ENCODE measurements at regions not wholly inside any gene's neighbourhood (a gene's known extent, or its start where the extent isn't known, plus 50 kb on each side); places are given as distances from the start of the nearest gene placed in this dataset.
"Not testable (repeated sequence)": the region's sequence is repeated elsewhere in the genome, so short reads cannot be mapped to it uniquely, and the experiment has no call there.

- peak overlapping the region in 1 of 11 experiments; percentile 50; a peak in 1 of 22 replicates for H3K9ac ChIP-seq
- peak overlapping the region in 7 of 11 experiments; percentile 33 to 67 (median 53); a peak in 11 of 22 replicates for H3K27ac ChIP-seq
- H3K27me3 ChIP-seq; H3K36me3 ChIP-seq; H3K4me3 ChIP-seq; H3K9me3 ChIP-seq (replicated peaks in 1 of 11); H4K20me1 ChIP-seq: not testable (repeated sequence)
- H3K4me2 ChIP-seq, result peak overlapping the region in 6 of 11 experiments; percentile 32 to 55 (median 36); a peak in 8 of 22 replicates
- peaks cover 0 to 12% (median 6%) of the 10 kb centered on the region in 10 experiments; a peak in 11 of 20 replicates for H3K4me1 ChIP-seq
Measured at GRCh38 chr1:206326159-206326939, 123.0 kb downstream of the SRGAP2 start.

GRCh38 chr1:206331597-206331996 is 128.3 kb downstream of the SRGAP2 start:
- not testable (repeated sequence) for H3K36me3 ChIP-seq; H3K4me2 ChIP-seq; H3K9me3 ChIP-seq (replicated peaks in 1 of 11); H3K9ac ChIP-seq; H4K20me1 ChIP-seq; H3K27me3 ChIP-seq; H3K27ac ChIP-seq; H3K4me3 ChIP-seq
- peaks cover 0 to 10% (median 6%) of the 10 kb centered on the region in 10 experiments; a peak in 14 of 20 replicates for H3K4me1 ChIP-seq

GRCh38 chr1:206333316-206333715 is 130.0 kb downstream of the SRGAP2 start:
- not testable (repeated sequence) for H3K27ac ChIP-seq; H3K36me3 ChIP-seq; H3K4me3 ChIP-seq; H3K4me1 ChIP-seq; H3K9ac ChIP-seq; H4K20me1 ChIP-seq; H3K27me3 ChIP-seq; H3K9me3 ChIP-seq (replicated peaks in 1 of 11)
- H3K4me2 ChIP-seq, result peak overlapping the region in 9 of 11 experiments; percentile 12 to 65 (median 44); a peak in 11 of 22 replicates

- H3K9ac ChIP-seq; H3K9me3 ChIP-seq (replicated peaks in 1 of 11); H3K36me3 ChIP-seq; H3K4me1 ChIP-seq; H4K20me1 ChIP-seq; H3K4me3 ChIP-seq; H3K27me3 ChIP-seq; H3K27ac ChIP-seq: not testable (repeated sequence)
- peak overlapping the region in 2 of 11 experiments; percentile 59 to 65; a peak in 2 of 22 replicates for H3K4me2 ChIP-seq
Measured at GRCh38 chr1:206333897-206334296, 130.6 kb downstream of the SRGAP2 start.

GRCh38 chr1:206334481-206334880 is 131.1 kb downstream of the SRGAP2 start:
- H3K4me3 ChIP-seq; H3K27ac ChIP-seq; H3K9me3 ChIP-seq (replicated peaks in 1 of 11); H4K20me1 ChIP-seq; H3K9ac ChIP-seq; H3K36me3 ChIP-seq; H3K27me3 ChIP-seq; H3K4me1 ChIP-seq; H3K4me2 ChIP-seq: not testable (repeated sequence)

- not testable (repeated sequence) for H3K9ac ChIP-seq; H3K27me3 ChIP-seq; H3K27ac ChIP-seq; H3K4me2 ChIP-seq; H3K4me1 ChIP-seq; H3K36me3 ChIP-seq; H3K9me3 ChIP-seq (replicated peaks in 1 of 11); H3K4me3 ChIP-seq; H4K20me1 ChIP-seq
Measured at GRCh38 chr1:206335162-206335561, 131.8 kb downstream of the SRGAP2 start.

GRCh38 chr1:206335875-206336846 is 132.8 kb downstream of the SRGAP2 start:
- H3K27ac ChIP-seq; H3K4me2 ChIP-seq; H3K4me1 ChIP-seq; H3K9ac ChIP-seq; H4K20me1 ChIP-seq; H3K4me3 ChIP-seq; H3K27me3 ChIP-seq; H3K36me3 ChIP-seq; H3K9me3 ChIP-seq (replicated peaks in 1 of 11): not testable (repeated sequence)

GRCh38 chr1:206337024-206337423 is 133.3 kb upstream of the IKBKE start:
- H3K4me2 ChIP-seq; H3K4me1 ChIP-seq; H3K27ac ChIP-seq; H3K4me3 ChIP-seq; H3K27me3 ChIP-seq; H3K36me3 ChIP-seq; H4K20me1 ChIP-seq; H3K9me3 ChIP-seq (replicated peaks in 1 of 11); H3K9ac ChIP-seq: not testable (repeated sequence)

- not testable (repeated sequence) for H3K9me3 ChIP-seq (replicated peaks in 1 of 11); H3K4me3 ChIP-seq; H3K36me3 ChIP-seq; H3K27me3 ChIP-seq; H3K4me1 ChIP-seq; H3K9ac ChIP-seq; H4K20me1 ChIP-seq; H3K27ac ChIP-seq
- peak overlapping the region in 4 of 11 experiments; percentile 38 to 46 (median 44); a peak in 5 of 22 replicates for H3K4me2 ChIP-seq
Measured at GRCh38 chr1:206350493-206351275, 119.6 kb upstream of the IKBKE start.

- H3K9ac ChIP-seq; H3K36me3 ChIP-seq; H3K9me3 ChIP-seq (replicated peaks in 1 of 11); H4K20me1 ChIP-seq; H3K27me3 ChIP-seq; H3K27ac ChIP-seq; H3K4me3 ChIP-seq; H3K4me1 ChIP-seq: not testable (repeated sequence)
- peak overlapping the region in 5 of 11 experiments; percentile 18 to 46 (median 41); a peak in 3 of 22 replicates for H3K4me2 ChIP-seq
Measured at GRCh38 chr1:206351276-206352052, 118.8 kb upstream of the IKBKE start.

- H3K27ac ChIP-seq; H3K9me3 ChIP-seq (replicated peaks in 1 of 11); H3K4me2 ChIP-seq; H4K20me1 ChIP-seq; H3K27me3 ChIP-seq; H3K9ac ChIP-seq; H3K4me3 ChIP-seq; H3K36me3 ChIP-seq: not testable (repeated sequence)
- peaks cover 0 to 14% (median 0%) of the 10 kb centered on the region in 10 experiments; a peak in 4 of 20 replicates for H3K4me1 ChIP-seq
Measured at GRCh38 chr1:206356310-206356709, 114.0 kb upstream of the IKBKE start.

- H3K4me2 ChIP-seq, result not testable (repeated sequence)
Measured at GRCh38 chr1:206357962-206358361, 112.3 kb upstream of the IKBKE start.

More at GRCh38 chr1:206357962-206358361, 112.3 kb upstream of the IKBKE start:
- not testable (repeated sequence) for H4K20me1 ChIP-seq; H3K9ac ChIP-seq; H3K4me3 ChIP-seq; H3K27ac ChIP-seq; H3K9me3 ChIP-seq (replicated peaks in 1 of 11); H3K27me3 ChIP-seq; H3K36me3 ChIP-seq
- peaks cover 0 to 14% (median 0%) of the 10 kb centered on the region in 10 experiments; a peak in 2 of 20 replicates for H3K4me1 ChIP-seq
